GM12878 (cell line): ENCODE measurements at regions not wholly inside any gene's neighbourhood (a gene's known extent, or its start where the extent isn't known, plus 50 kb on each side); places are given as distances from the start of the nearest gene placed in this dataset.
A peak's percentile ranks its signal among the peaks of the same experiment; 100 is the strongest.

Experiments used
- ATF2 ChIP-seq: IDR thresholded peaks from 2 replicates; pipeline ENCODE4 v1.6.1; 2012; ENCODE audit warnings: low read length, inconsistent platforms
- CBFB ChIP-seq: IDR thresholded peaks from 2 replicates; pipeline ENCODE4 v1.6.1; 2016; ENCODE audit warnings: antibody characterized with exemption, low read depth
- CEBPB ChIP-seq, 2 experiments: fragments of 150-350 bp in 1 of 2; IDR thresholded peaks; 2 replicates each; pipeline ENCODE4 v1.6.1; 2012 to 2014; ENCODE audit warnings: low read depth in 2 of 2, low read length in 2 of 2, borderline replicate concordance in 1 of 2, inconsistent platforms in 1 of 2
- CEBPZ ChIP-seq: fragments of 150-350 bp; IDR thresholded peaks from 2 replicates; pipeline ENCODE4 v1.6.1; 2016; ENCODE audit warnings: low read depth, low read length
- E2F4 ChIP-seq: IDR thresholded peaks from 2 replicates; pipeline ENCODE4 v1.6.1; 2012; ENCODE audit warnings: low read depth, low read length, improper control_type of control experiment
- IRF3 ChIP-seq: fragments of 450-650 bp; IDR thresholded peaks from 2 replicates; pipeline ENCODE4 v1.6.1; 2014; ENCODE audit warnings: mild to moderate bottlenecking
- IRF5 ChIP-seq: fragments of 450-650 bp; IDR thresholded peaks from 2 replicates; pipeline ENCODE4 v1.6.1; 2017; ENCODE audit warnings: borderline replicate concordance
- KAT2A ChIP-seq: conservative IDR thresholded peaks from 2 replicates; pipeline ENCODE4 v1.6.1; 2011; ENCODE audit warnings: low read depth, low read length; ENCODE audit not compliant: control insufficient read depth
- POLR2AphosphoS5 ChIP-seq: IDR thresholded peaks from 2 replicates; pipeline ENCODE4 v1.6.1; 2011; ENCODE audit warnings: mild to moderate bottlenecking, low read length, inconsistent platforms
- RBBP5 ChIP-seq: fragments of 200-600 bp; sonication (generic); conservative IDR thresholded peaks from 2 replicates; pipeline ENCODE4 v1.6.1; 2016
- RELB ChIP-seq: fragments of 450-650 bp; IDR thresholded peaks from 2 replicates; pipeline ENCODE4 v1.6.1; 2017; ENCODE audit warnings: low read depth, mild to moderate bottlenecking, moderate library complexity
- RUNX3 ChIP-seq: IDR thresholded peaks from 2 replicates; pipeline ENCODE4 v1.6.1; 2012; ENCODE audit warnings: low read length, inconsistent platforms
- SRF ChIP-seq, 2 experiments: IDR thresholded peaks; 2 replicates each; pipeline ENCODE4 v1.6.1; 2011; ENCODE audit warnings: low read depth in 2 of 2, low read length in 2 of 2, mild to moderate bottlenecking in 1 of 2, moderate library complexity in 1 of 2
- STAT1 ChIP-seq: fragments of 450-650 bp; conservative IDR thresholded peaks from 2 replicates; pipeline ENCODE4 v1.6.1; 2014; ENCODE audit warnings: antibody characterized with exemption, mild to moderate bottlenecking
- TAF1 ChIP-seq: IDR thresholded peaks from 2 replicates; pipeline ENCODE4 v1.6.1; 2011; ENCODE audit warnings: mild to moderate bottlenecking, low read depth, low read length, borderline replicate concordance
- TCF12 ChIP-seq: IDR thresholded peaks from 2 replicates; pipeline ENCODE4 v1.6.1; 2011; ENCODE audit warnings: low read depth, mild to moderate bottlenecking, low read length
- YY1 ChIP-seq: IDR thresholded peaks from 2 replicates; pipeline ENCODE4 v1.6.1; 2011; ENCODE audit warnings: low read depth, mild to moderate bottlenecking, low read length
- ZNF24 ChIP-seq: fragments of 450-650 bp; IDR thresholded peaks from 2 replicates; pipeline ENCODE4 v1.6.1; 2017; ENCODE audit warnings: antibody characterized with exemption, mild to moderate bottlenecking
- ZNF384 ChIP-seq: IDR thresholded peaks from 2 replicates; pipeline ENCODE4 v1.6.1; 2012; ENCODE audit warnings: low read depth, mild to moderate bottlenecking, low read length, improper control_type of control experiment, borderline replicate concordance

- TF ChIP-seq ATF2 = peak; percentile 95
- peak; percentile 83 for TF ChIP-seq ZNF24
- no peak for TF ChIP-seq CEBPZ
- no peak for TF ChIP-seq KAT2A
- no peak for TF ChIP-seq TAF1
- peak; percentile 87 for TF ChIP-seq RELB
- TF ChIP-seq CEBPB (IDR thresholded peaks at IDR 0.05; ENCODE audit: borderline replicate concordance in 1 of 2, low read depth in 2 of 2, low read length in 2 of 2) = 0 out of 4 replicates have a peak, but pooled peaks of 1 of the 2 experiments have one; percentile 67
- TF ChIP-seq IRF5 = no peak
- no peak for TF ChIP-seq E2F4
- no peak for TF ChIP-seq RBBP5
- TF ChIP-seq CBFB = peak; percentile 72
- peak; percentile 99 for TF ChIP-seq TCF12
- peak; percentile 80 for TF ChIP-seq ZNF384
- no peak for TF ChIP-seq STAT1
- peak; percentile 96 for TF ChIP-seq RUNX3
- peak in 1 of 2 experiments; percentile 43; a peak in 1 of 4 replicates for TF ChIP-seq SRF (IDR thresholded peaks at IDR 0.05; ENCODE audit: low read depth in 2 of 2, low read length in 2 of 2)
- no peak for TF ChIP-seq IRF3
- 0 out of 2 replicates have a peak, but pooled peaks have one; percentile 18 for TF ChIP-seq YY1
- 0 out of 2 replicates have a peak, but pooled peaks have one; percentile 25 for TF ChIP-seq POLR2AphosphoS5
Observed at GRCh38 chr2:8514796-8515758, 166.8 kb upstream of the ID2 start (continued).
